ENCODE measurements at regions not wholly inside any gene's neighbourhood (a gene's known extent, or its start where the extent isn't known, plus 50 kb on each side); places are given as distances from the start of the nearest gene placed in this dataset.

DNA sequence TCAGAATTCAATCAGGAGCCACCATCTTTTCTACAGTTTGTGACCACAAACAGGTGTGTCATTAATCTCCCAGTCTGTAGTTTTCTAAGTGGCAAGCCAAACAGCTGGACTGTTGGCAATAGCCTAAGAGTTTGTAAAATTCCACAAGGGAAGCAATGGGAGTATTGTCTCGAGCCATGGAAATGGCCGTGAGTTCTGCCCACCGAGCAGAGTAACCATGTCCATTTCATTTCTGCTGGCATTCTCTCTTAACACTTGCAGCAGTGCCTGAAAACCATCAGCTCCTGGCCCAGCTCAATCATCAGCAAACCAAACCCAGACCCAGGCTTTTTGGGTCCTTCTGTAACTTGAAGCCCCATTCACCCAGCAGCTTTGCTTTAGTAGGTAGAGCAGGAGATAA is 387.8 kb upstream of the CDH7 start:
- TF ChIP-seq, protein P1, sequence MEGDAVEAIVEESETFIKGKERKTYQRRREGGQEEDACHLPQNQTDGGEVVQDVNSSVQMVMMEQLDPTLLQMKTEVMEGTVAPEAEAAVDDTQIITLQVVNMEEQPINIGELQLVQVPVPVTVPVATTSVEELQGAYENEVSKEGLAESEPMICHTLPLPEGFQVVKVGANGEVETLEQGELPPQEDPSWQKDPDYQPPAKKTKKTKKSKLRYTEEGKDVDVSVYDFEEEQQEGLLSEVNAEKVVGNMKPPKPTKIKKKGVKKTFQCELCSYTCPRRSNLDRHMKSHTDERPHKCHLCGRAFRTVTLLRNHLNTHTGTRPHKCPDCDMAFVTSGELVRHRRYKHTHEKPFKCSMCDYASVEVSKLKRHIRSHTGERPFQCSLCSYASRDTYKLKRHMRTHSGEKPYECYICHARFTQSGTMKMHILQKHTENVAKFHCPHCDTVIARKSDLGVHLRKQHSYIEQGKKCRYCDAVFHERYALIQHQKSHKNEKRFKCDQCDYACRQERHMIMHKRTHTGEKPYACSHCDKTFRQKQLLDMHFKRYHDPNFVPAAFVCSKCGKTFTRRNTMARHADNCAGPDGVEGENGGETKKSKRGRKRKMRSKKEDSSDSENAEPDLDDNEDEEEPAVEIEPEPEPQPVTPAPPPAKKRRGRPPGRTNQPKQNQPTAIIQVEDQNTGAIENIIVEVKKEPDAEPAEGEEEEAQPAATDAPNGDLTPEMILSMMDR (optimal IDR thresholded peaks at IDR 0.05 in 1 of 3, IDR thresholded peaks at IDR 0.05 in 1 of 3, conservative IDR thresholded peaks at IDR 0.05 in 1 of 3; ENCODE audit: extremely low read depth in 1 of 3, insufficient read depth in 2 of 3, low read length in 3 of 3): no peak
- TF ChIP-seq EZH2 (IDR thresholded peaks at IDR 0.05; ENCODE audit: low read length): no peak

Data from keratinocyte (primary cell).